H1 (cell line): ENCODE measurements at regions not wholly inside any gene's neighbourhood (a gene's known extent, or its start where the extent isn't known, plus 50 kb on each side); places are given as distances from the start of the nearest gene placed in this dataset.

Experiments
- CTCF ChIA-PET: fragments of 300-600 bp; sonication (Branson Sonifier 250); formaldehyde crosslinking; loops from one replicate; lab custom pipeline; 2021; ENCODE audit not compliant: partially characterized antibody; lab: Charles Lee
- POLR2A ChIA-PET: fragments of 300-600 bp; sonication (Branson Sonifier 250); formaldehyde crosslinking; loops from one replicate; lab custom pipeline; 2021; ENCODE audit warnings: inconsistent platforms; ENCODE audit not compliant: partially characterized antibody; lab: Charles Lee
- DNase-seq, 2 experiments: peaks; one replicate each; pipeline versions ENCODE4 v3.0.0 to v3.0.0-alpha.2; 2010 to 2022; ENCODE audit warnings: low spot score in 2 of 2, low read depth in 1 of 2, mixed read lengths in 1 of 2
- FAIRE-seq: peaks from 2 replicates; lab custom pipeline; 2011; peaks lifted over from hg19 to GRCh38; lab: Jason Lieb, UNC
- H2AFZ ChIP-seq: 2 replicates; pipeline ENCODE4 v1.8.1; 2012; ENCODE audit warnings: low read length, inconsistent platforms
- H2AK5ac ChIP-seq: 2 replicates; pipeline ENCODE4 v1.6.1; 2013; ENCODE audit warnings: low read depth, low read length
- H2BK120ac ChIP-seq: replicated peaks from 2 replicates; pipeline ENCODE3; 2013; ENCODE audit warnings: low read depth, low read length, inconsistent platforms
- H2BK12ac ChIP-seq: 2 replicates; pipeline ENCODE4 v1.6.1; 2013; ENCODE audit warnings: low read depth, low read length
- H2BK15ac ChIP-seq: 2 replicates; pipeline ENCODE4 v1.6.1; 2013; ENCODE audit warnings: low read length
- H2BK20ac ChIP-seq: 2 replicates; pipeline ENCODE4 v1.6.1; 2013; ENCODE audit warnings: low read length
- H2BK5ac ChIP-seq: 2 replicates; pipeline ENCODE4 v1.6.1; 2013; ENCODE audit warnings: low read depth, low read length
- H3K14ac ChIP-seq: 2 replicates; pipeline ENCODE4 v1.6.1; 2013; ENCODE audit warnings: inconsistent platforms; ENCODE audit not compliant: insufficient read length
- H3K18ac ChIP-seq: 2 replicates; pipeline ENCODE4 v1.6.1; 2013; ENCODE audit warnings: low read length; ENCODE audit errors: extremely low read depth
- H3K23ac ChIP-seq: 2 replicates; pipeline ENCODE4 v1.6.1; 2013; ENCODE audit warnings: inconsistent platforms; ENCODE audit not compliant: insufficient read length
- H3K23me2 ChIP-seq: 2 replicates; pipeline ENCODE4 v1.6.1; 2013; ENCODE audit warnings: low read depth, low read length
- H3K27ac ChIP-seq: 2 replicates; pipeline ENCODE4 v1.6.1; 2011; ENCODE audit warnings: low read depth, low read length, inconsistent platforms
- H3K27me3 ChIP-seq, 4 experiments: replicated peaks in 1 of 4; 1 replicate in 1 of 4; 2 replicates in 3 of 4; pipeline versions ENCODE4 v1.6.1 to v1.8.1; 2011 to 2013; ENCODE audit warnings: low read length in 3 of 4, mild to moderate bottlenecking in 3 of 4, inconsistent platforms in 2 of 4, mixed read lengths in 2 of 4, moderate library complexity in 1 of 4; ENCODE audit not compliant: control insufficient read depth in 3 of 4, insufficient read depth in 3 of 4; ENCODE audit errors: extremely low read depth in 1 of 4
- H3K36me3 ChIP-seq, 4 experiments: 2 replicates each; pipeline versions ENCODE4 v1.6.1 to v1.8.1; 2011 to 2013; ENCODE audit warnings: mild to moderate bottlenecking in 4 of 4, low read length in 3 of 4, moderate library complexity in 2 of 4, control low read depth in 1 of 4, inconsistent platforms in 1 of 4; ENCODE audit not compliant: insufficient read depth in 4 of 4, control insufficient read depth in 2 of 4
- H3K4ac ChIP-seq: replicated peaks from 2 replicates; pipeline ENCODE3; 2013; ENCODE audit warnings: low read length, low read depth, mixed read lengths, inconsistent platforms; ENCODE audit not compliant: insufficient read length
- H3K4me1 ChIP-seq, 4 experiments: replicated peaks in 1 of 4; 1 replicate in 1 of 4; 2 replicates in 3 of 4; pipeline versions ENCODE4 v1.6.1 to v1.8.1; 2011 to 2013; ENCODE audit warnings: low read length in 3 of 4, inconsistent platforms in 2 of 4, mixed read lengths in 1 of 4; ENCODE audit not compliant: insufficient read depth in 4 of 4, control insufficient read depth in 3 of 4
- H3K4me2 ChIP-seq, 2 experiments: 2 replicates each; pipeline versions ENCODE4 v1.6.1 to v1.8.1; 2011 to 2013; ENCODE audit warnings: low read depth in 2 of 2, low read length in 2 of 2, control low read depth in 1 of 2, inconsistent platforms in 1 of 2, mild to moderate bottlenecking in 1 of 2; ENCODE audit not compliant: insufficient read depth in 1 of 2
- H3K4me3 ChIP-seq, 4 experiments: fragments of 200-600, 300-600 bp in 1 of 4; sonication (generic), shearing (Covaris generic), sonication (Bioruptor Twin) in 1 of 4; 2 replicates each; pipeline versions ENCODE4 v1.5.1 to v1.8.1; 2011 to 2016; ENCODE audit warnings: low read length in 4 of 4, low read depth in 3 of 4, control low read depth in 2 of 4, inconsistent platforms in 2 of 4, mild to moderate bottlenecking in 2 of 4, mixed read lengths in 1 of 4, moderate library complexity in 1 of 4; ENCODE audit not compliant: insufficient read depth in 2 of 4; ENCODE audit errors: extremely low read depth in 1 of 4
- H3K56ac ChIP-seq: replicated peaks from 2 replicates; pipeline ENCODE3; 2013; ENCODE audit warnings: low read depth, mild to moderate bottlenecking, mixed read lengths, low read length, inconsistent platforms; ENCODE audit not compliant: insufficient read length
- H3K79me1 ChIP-seq: 2 replicates; pipeline ENCODE4 v1.6.1; 2013; ENCODE audit warnings: low read depth, low read length, control low read depth
- H3K79me2 ChIP-seq, 2 experiments: 2 replicates each; pipeline versions ENCODE4 v1.6.1 to v1.8.1; 2012 to 2013; ENCODE audit warnings: low read length in 2 of 2, mild to moderate bottlenecking in 2 of 2, inconsistent platforms in 1 of 2; ENCODE audit not compliant: insufficient read depth in 2 of 2, control insufficient read depth in 1 of 2
- H3K9ac ChIP-seq, 4 experiments: replicated peaks in 1 of 4; 1 replicate in 1 of 4; 2 replicates in 3 of 4; pipeline versions ENCODE4 v1.6.1 to v1.8.1; 2011 to 2013; ENCODE audit warnings: low read depth in 3 of 4, low read length in 3 of 4, control low read depth in 2 of 4, mild to moderate bottlenecking in 2 of 4, moderate library complexity in 2 of 4, inconsistent platforms in 1 of 4; ENCODE audit errors: extremely low read depth in 1 of 4
- H3K9me3 ChIP-seq, 2 experiments: 2 replicates each; pipeline versions ENCODE4 v1.6.1 to v1.8.1; 2012 to 2013; ENCODE audit warnings: mild to moderate bottlenecking in 2 of 2, moderate library complexity in 2 of 2, control low read depth in 1 of 2, inconsistent platforms in 1 of 2, low read depth in 1 of 2, low read length in 1 of 2, mixed read lengths in 1 of 2; ENCODE audit not compliant: insufficient read depth in 2 of 2
- H4K20me1 ChIP-seq, 2 experiments: replicated peaks in 1 of 2; 2 replicates each; pipeline versions ENCODE3 to v1.8.1; 2011 to 2013; ENCODE audit warnings: inconsistent platforms in 2 of 2, low read length in 2 of 2, mild to moderate bottlenecking in 1 of 2; ENCODE audit not compliant: insufficient read depth in 2 of 2, control insufficient read depth in 1 of 2
- H4K5ac ChIP-seq: 2 replicates; pipeline ENCODE4 v1.6.1; 2013; ENCODE audit warnings: low read length, low read depth, mixed read lengths, inconsistent platforms; ENCODE audit not compliant: insufficient read length
- H4K8ac ChIP-seq: 2 replicates; pipeline ENCODE4 v1.8.0; 2013; ENCODE audit warnings: mild to moderate bottlenecking, moderate library complexity, low read length, inconsistent platforms; ENCODE audit not compliant: insufficient read depth; ENCODE audit errors: extremely low read depth
- H4K91ac ChIP-seq: replicated peaks from 2 replicates; pipeline ENCODE3; 2013; ENCODE audit warnings: low read length, mixed read lengths, inconsistent platforms; ENCODE audit not compliant: insufficient read length
- ASH2L ChIP-seq: fragments of 200-600, 300-600 bp; sonication (generic); IDR thresholded peaks from one replicate; pipeline ENCODE4 v1.7.1; 2017; ENCODE audit warnings: low read length
- ATF3 ChIP-seq: IDR thresholded peaks from 2 replicates; pipeline ENCODE4 v1.6.1; 2011; ENCODE audit warnings: low read depth, mild to moderate bottlenecking, low read length; ENCODE audit not compliant: insufficient read depth
- BRCA1 ChIP-seq: IDR thresholded peaks from 2 replicates; pipeline ENCODE4 v1.6.1; 2012; ENCODE audit warnings: low read depth, low read length, improper control_type of control experiment
- CREB1 ChIP-seq: IDR thresholded peaks from 2 replicates; pipeline ENCODE4 v1.6.1; 2012; ENCODE audit warnings: inconsistent platforms
- FOSL1 ChIP-seq: IDR thresholded peaks from 2 replicates; pipeline ENCODE4 v1.6.1; 2011; ENCODE audit warnings: mild to moderate bottlenecking, low read depth, low read length, moderate library complexity; ENCODE audit not compliant: insufficient read depth
- GTF2F1 ChIP-seq: IDR thresholded peaks from 2 replicates; pipeline ENCODE4 v1.6.1; 2012; ENCODE audit warnings: low read depth, low read length, improper control_type of control experiment, borderline replicate concordance
- JUND ChIP-seq: IDR thresholded peaks from 2 replicates; pipeline ENCODE4 v1.6.1; 2011; ENCODE audit warnings: mild to moderate bottlenecking, improper control_type of control experiment, low read length
- MAX ChIP-seq: IDR thresholded peaks from 2 replicates; pipeline ENCODE4 v1.6.1; 2012; ENCODE audit warnings: inconsistent platforms
- SIN3A ChIP-seq, 2 experiments: IDR thresholded peaks in 1 of 2; conservative IDR thresholded peaks in 1 of 2; 2 replicates each; pipeline ENCODE4 v1.6.1; 2011 to 2012; ENCODE audit warnings: low read length in 2 of 2, improper control_type of control experiment in 1 of 2, low read depth in 1 of 2, mild to moderate bottlenecking in 1 of 2
- SIRT6 ChIP-seq: IDR thresholded peaks from one replicate; pipeline ENCODE4 v1.7.1; 2012; ENCODE audit warnings: low read length, inconsistent platforms
- SIX5 ChIP-seq: IDR thresholded peaks from 2 replicates; pipeline ENCODE4 v1.6.1; 2011; ENCODE audit warnings: mild to moderate bottlenecking, low read depth, low read length
- SP2 ChIP-seq: IDR thresholded peaks from 2 replicates; pipeline ENCODE4 v1.6.1; 2012; ENCODE audit warnings: mild to moderate bottlenecking, low read length, inconsistent platforms
- TCF12 ChIP-seq: IDR thresholded peaks from 2 replicates; pipeline ENCODE4 v1.6.1; 2011; ENCODE audit warnings: low read depth, mild to moderate bottlenecking, low read length
- USF2 ChIP-seq: IDR thresholded peaks from 2 replicates; pipeline ENCODE4 v1.6.1; 2011; ENCODE audit warnings: low read length, improper control_type of control experiment
- whole genome bisulfite sequencing, 2 experiments: shearing (Covaris generic) in 1 of 2; methylation state at CpG; one replicate each; pipeline versions ENCODE4 v1.1.6 to v1.1.7; 2013 to 2015; ENCODE audit warnings: low lambda C conversion rate in 2 of 2, mixed read lengths in 2 of 2, inconsistent platforms in 1 of 2, low coverage in 1 of 2, missing lambda C conversion rate in 1 of 2; ENCODE audit not compliant: insufficient replicate concordance in 2 of 2, insufficient coverage in 1 of 2, insufficient read length in 1 of 2; ENCODE audit errors: extremely low coverage in 1 of 2, missing lambda C conversion rate in 1 of 2; 5-methylcytosine and 5-hydroxymethylcytosine counted together

GRCh38 chr2:7140306-7140705 is 223.1 kb downstream of the RNF144A start:
- H3K27me3 ChIP-seq = no peaks in the 10 kb centered on the region
- H3K9me3 ChIP-seq = peaks cover 0 to 3% of the 10 kb centered on the region in 2 experiments; a peak in 1 of 4 replicates
- FAIRE-seq (no peak), DNase-seq (no peak)
- no peak overlapping the region for H4K91ac ChIP-seq
- no peak overlapping the region for H2BK5ac ChIP-seq
- H4K5ac ChIP-seq = no peak overlapping the region
- no peak overlapping the region for H3K18ac ChIP-seq
- no peak overlapping the region for H3K23ac ChIP-seq
- no peaks in the 10 kb centered on the region for H3K79me1 ChIP-seq
- peaks cover 0 to 3% (median 0%) of the 10 kb centered on the region in 4 experiments; a peak in 1 of 8 replicates for H3K36me3 ChIP-seq
- no peak overlapping the region for H3K9ac ChIP-seq
- POLR2A ChIA-PET = no interaction called here
- H2AK5ac ChIP-seq = no peak overlapping the region
- H3K27ac ChIP-seq = no peak overlapping the region
- no peaks in the 10 kb centered on the region for H3K79me2 ChIP-seq
- H2BK15ac ChIP-seq = no peak overlapping the region
- H3K4me1 ChIP-seq = 0 out of 7 replicates have a peak, but pooled peaks cover 0 to 2% (median 0%) of the 10 kb centered on the region in 4 experiments
- no peak overlapping the region for H2BK120ac ChIP-seq
- no peak overlapping the region for H2BK12ac ChIP-seq
- H3K4me2 ChIP-seq = no peak overlapping the region
- no peak overlapping the region for H3K56ac ChIP-seq
- H4K8ac ChIP-seq = no peak overlapping the region
- no peak overlapping the region for H2AFZ ChIP-seq
- CTCF ChIA-PET = no interaction called here
- H2BK20ac ChIP-seq = no peak overlapping the region
- H4K20me1 ChIP-seq = no peaks in the 10 kb centered on the region
- no peak overlapping the region for H3K14ac ChIP-seq
- WGBS, 2 experiments = 79% methylated on average over 1 of the region's 1 CpG; no CpG with 5 or more reads in 1 of the 2 experiments
- no peak for TF ChIP-seq FOSL1
- TF ChIP-seq TCF12 = no peak
- TF ChIP-seq ATF3 = no peak
- TF ChIP-seq JUND = no peak
- TF ChIP-seq MAX = no peak
- no peak for TF ChIP-seq BRCA1
- no peak for TF ChIP-seq SIRT6
- no peak for TF ChIP-seq ASH2L
- TF ChIP-seq GTF2F1 = no peak
- no peak for TF ChIP-seq CREB1
- TF ChIP-seq USF2 = no peak
- TF ChIP-seq SIX5 = no peak
- no peak for TF ChIP-seq SIN3A (conservative IDR thresholded peaks at IDR 0.05 in 1 of 2, IDR thresholded peaks at IDR 0.05 in 1 of 2; ENCODE audit: low read depth in 1 of 2, low read length in 2 of 2)
- TF ChIP-seq SP2 = no peak
- H3K4me3 ChIP-seq = no peak overlapping the region
- H3K4ac ChIP-seq = no peak overlapping the region
- H3K23me2 ChIP-seq = no peaks in the 10 kb centered on the region
